ENCODE measurements at regions not wholly inside any gene's neighbourhood (a gene's known extent, or its start where the extent isn't known, plus 50 kb on each side); places are given as distances from the start of the nearest gene placed in this dataset.

DNA sequence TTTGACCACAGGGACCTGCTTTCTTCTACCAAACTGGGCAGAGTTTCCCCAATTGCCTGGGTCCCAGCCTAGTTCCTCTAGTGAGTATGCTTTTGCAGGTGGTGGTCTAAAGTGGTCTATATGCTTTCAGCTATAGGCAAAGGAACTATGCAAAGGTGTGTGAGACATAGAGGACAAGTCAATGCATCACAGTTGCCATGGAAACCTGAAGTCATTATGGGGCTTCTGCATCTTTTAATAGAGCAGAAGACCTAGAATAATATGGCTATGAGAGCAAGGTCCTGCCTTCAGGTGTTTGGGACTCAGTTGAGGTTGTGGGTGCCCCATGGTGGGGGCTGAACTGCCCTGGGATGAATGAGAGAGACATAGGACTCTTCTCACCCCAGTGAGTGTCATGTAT lies 92.1 kb upstream of the RAB40AL start:
- TF ChIP-seq EZH2phosphoT487 (IDR thresholded peaks at IDR 0.05; ENCODE audit: low read length) (no peak), EZH2 (optimal IDR thresholded peaks at IDR 0.05; ENCODE audit: low read depth, low read length) (no peak)
- TF ChIP-seq, protein P1, sequence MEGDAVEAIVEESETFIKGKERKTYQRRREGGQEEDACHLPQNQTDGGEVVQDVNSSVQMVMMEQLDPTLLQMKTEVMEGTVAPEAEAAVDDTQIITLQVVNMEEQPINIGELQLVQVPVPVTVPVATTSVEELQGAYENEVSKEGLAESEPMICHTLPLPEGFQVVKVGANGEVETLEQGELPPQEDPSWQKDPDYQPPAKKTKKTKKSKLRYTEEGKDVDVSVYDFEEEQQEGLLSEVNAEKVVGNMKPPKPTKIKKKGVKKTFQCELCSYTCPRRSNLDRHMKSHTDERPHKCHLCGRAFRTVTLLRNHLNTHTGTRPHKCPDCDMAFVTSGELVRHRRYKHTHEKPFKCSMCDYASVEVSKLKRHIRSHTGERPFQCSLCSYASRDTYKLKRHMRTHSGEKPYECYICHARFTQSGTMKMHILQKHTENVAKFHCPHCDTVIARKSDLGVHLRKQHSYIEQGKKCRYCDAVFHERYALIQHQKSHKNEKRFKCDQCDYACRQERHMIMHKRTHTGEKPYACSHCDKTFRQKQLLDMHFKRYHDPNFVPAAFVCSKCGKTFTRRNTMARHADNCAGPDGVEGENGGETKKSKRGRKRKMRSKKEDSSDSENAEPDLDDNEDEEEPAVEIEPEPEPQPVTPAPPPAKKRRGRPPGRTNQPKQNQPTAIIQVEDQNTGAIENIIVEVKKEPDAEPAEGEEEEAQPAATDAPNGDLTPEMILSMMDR (IDR thresholded peaks at IDR 0.05; ENCODE audit: low read length), result no peak
- Histone ChIP-seq H3K9me3 (replicated peaks; ENCODE audit: insufficient read depth, low read length) (no peaks in the 10 kb centered on the region), H3K4me2 (ENCODE audit: low read depth, low read length) (no peak overlapping the region), H4K20me1 (ENCODE audit: insufficient read depth, low read length) (no peaks in the 10 kb centered on the region), H3F3A (ENCODE audit: insufficient read depth, low read length) (no peaks in the 10 kb centered on the region), H3K36me3 (replicated peaks; ENCODE audit: insufficient read depth, low read length) (no peaks in the 10 kb centered on the region), H3K4me1 (ENCODE audit: low read length) (no peaks in the 10 kb centered on the region), H3K4me3 (ENCODE audit: low read length) (no peak overlapping the region), H3K27me3 (replicated peaks; ENCODE audit: insufficient read depth, low read length) (no peaks in the 10 kb centered on the region), H3K79me2 (ENCODE audit: low read length) (no peaks in the 10 kb centered on the region), H3K27ac (ENCODE audit: low read length) (no peak overlapping the region), H2AFZ (ENCODE audit: low read length) (no peak overlapping the region), H3K9me2 (replicated peaks; ENCODE audit: insufficient read depth, low read length) (no peaks in the 10 kb centered on the region), H3K9ac (ENCODE audit: low read length) (no peak overlapping the region)
- DNase-seq, result no peak

GRCh38 chrX:102846544-102847236 lies 90.4 kb upstream of the RAB40AL start:
- Histone ChIP-seq H3K4me2 (ENCODE audit: low read depth, low read length) (no peak overlapping the region), H3K9me2 (replicated peaks; ENCODE audit: insufficient read depth, low read length) (no peaks in the 10 kb centered on the region), H3K4me1 (ENCODE audit: low read length) (no peaks in the 10 kb centered on the region), H3K4me3 (ENCODE audit: low read length) (no peak overlapping the region), H3K36me3 (replicated peaks; ENCODE audit: insufficient read depth, low read length) (no peaks in the 10 kb centered on the region), H3K79me2 (ENCODE audit: low read length) (no peaks in the 10 kb centered on the region), H3K27me3 (replicated peaks; ENCODE audit: insufficient read depth, low read length) (no peaks in the 10 kb centered on the region), H3F3A (ENCODE audit: insufficient read depth, low read length) (no peaks in the 10 kb centered on the region), H3K27ac (ENCODE audit: low read length) (no peak overlapping the region), H3K9ac (ENCODE audit: low read length) (no peak overlapping the region), H2AFZ (ENCODE audit: low read length) (no peak overlapping the region), H4K20me1 (ENCODE audit: insufficient read depth, low read length) (no peaks in the 10 kb centered on the region), H3K9me3 (replicated peaks; ENCODE audit: insufficient read depth, low read length) (no peaks in the 10 kb centered on the region)
- TF ChIP-seq, protein P1 (IDR thresholded peaks at IDR 0.05; ENCODE audit: low read length), result no peak
- TF ChIP-seq EZH2 (optimal IDR thresholded peaks at IDR 0.05; ENCODE audit: low read depth, low read length) (no peak), EZH2phosphoT487 (IDR thresholded peaks at IDR 0.05; ENCODE audit: low read length) (no peak)
- DNase-seq, result no peak

- Histone ChIP-seq H2AFZ (ENCODE audit: low read length) (no peak overlapping the region), H3F3A (ENCODE audit: insufficient read depth, low read length) (no peaks in the 10 kb centered on the region), H3K9ac (ENCODE audit: low read length) (no peak overlapping the region), H3K9me3 (replicated peaks; ENCODE audit: insufficient read depth, low read length) (no peaks in the 10 kb centered on the region), H4K20me1 (ENCODE audit: insufficient read depth, low read length) (no peaks in the 10 kb centered on the region), H3K9me2 (replicated peaks; ENCODE audit: insufficient read depth, low read length) (no peaks in the 10 kb centered on the region), H3K27ac (ENCODE audit: low read length) (no peak overlapping the region), H3K4me1 (ENCODE audit: low read length) (no peaks in the 10 kb centered on the region), H3K4me3 (ENCODE audit: low read length) (no peak overlapping the region), H3K27me3 (replicated peaks; ENCODE audit: insufficient read depth, low read length) (no peaks in the 10 kb centered on the region), H3K36me3 (replicated peaks; ENCODE audit: insufficient read depth, low read length) (no peaks in the 10 kb centered on the region), H3K79me2 (ENCODE audit: low read length) (no peaks in the 10 kb centered on the region), H3K4me2 (ENCODE audit: low read depth, low read length) (no peak overlapping the region)
- TF ChIP-seq EZH2 (optimal IDR thresholded peaks at IDR 0.05; ENCODE audit: low read depth, low read length), result no peak
- TF ChIP-seq, protein P1 (IDR thresholded peaks at IDR 0.05; ENCODE audit: low read length), result no peak
- TF ChIP-seq EZH2phosphoT487 (IDR thresholded peaks at IDR 0.05; ENCODE audit: low read length), result no peak
- no peak for DNase-seq
Observed at GRCh38 chrX:102847362-102847761, 89.7 kb upstream of the RAB40AL start.

Measured in MM.1S (cell line).